HG03095 (cell line): ENCODE measurements at regions not wholly inside any gene's neighbourhood (a gene's known extent, or its start where the extent isn't known, plus 50 kb on each side); places are given as distances from the start of the nearest gene placed in this dataset.
A peak's percentile ranks its signal among the peaks of the same experiment; 100 is the strongest.

Experiments
- ATAC-seq: cut with Tn5 transposase; IDR thresholded peaks from one replicate; pipeline ENCODE4 v1.9.1; 2021; ENCODE audit warnings: moderate library complexity; ENCODE audit not compliant: unreplicated experiment

DNA sequence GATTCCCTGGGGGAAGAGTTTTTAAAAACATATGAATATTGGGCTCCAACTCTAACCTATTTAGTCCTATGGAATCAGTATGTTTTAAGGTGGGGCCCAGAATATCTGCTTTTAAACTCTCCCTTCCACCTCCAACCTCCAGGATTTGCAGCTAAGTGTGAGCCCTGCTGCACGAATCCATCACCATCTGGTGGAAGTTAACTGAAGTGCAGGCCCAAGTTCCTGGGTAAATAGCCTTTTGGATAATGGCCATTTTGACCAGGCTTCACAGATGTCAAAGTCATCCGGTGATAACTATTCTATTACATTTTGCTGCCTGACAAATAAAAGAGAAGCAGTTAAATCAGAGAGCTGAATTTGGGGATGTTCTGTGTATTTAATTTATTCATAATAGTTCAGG is 58.1 kb upstream of the RMST start:
- ATAC-seq = peak; percentile 88

DNA sequence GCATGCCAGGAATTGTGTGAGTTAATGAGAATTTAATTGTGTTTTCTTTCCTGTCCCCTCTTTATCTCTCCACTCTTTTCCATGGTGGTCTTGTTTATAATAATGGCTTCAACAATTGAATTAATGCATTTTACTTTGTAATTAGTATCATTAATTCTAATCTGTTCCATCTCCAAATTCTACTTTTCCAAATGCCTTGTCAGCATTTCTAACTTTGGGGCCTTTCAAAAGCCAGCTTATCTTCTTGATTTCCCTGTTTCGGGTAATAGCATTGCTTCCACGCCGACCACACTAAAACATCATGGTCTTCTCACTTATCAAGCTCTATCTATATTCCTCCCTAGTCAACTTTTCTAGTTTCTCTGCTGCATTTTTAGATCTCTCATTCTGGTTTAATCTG is 54.2 kb upstream of the RMST start:
- no peak for ATAC-seq

DNA sequence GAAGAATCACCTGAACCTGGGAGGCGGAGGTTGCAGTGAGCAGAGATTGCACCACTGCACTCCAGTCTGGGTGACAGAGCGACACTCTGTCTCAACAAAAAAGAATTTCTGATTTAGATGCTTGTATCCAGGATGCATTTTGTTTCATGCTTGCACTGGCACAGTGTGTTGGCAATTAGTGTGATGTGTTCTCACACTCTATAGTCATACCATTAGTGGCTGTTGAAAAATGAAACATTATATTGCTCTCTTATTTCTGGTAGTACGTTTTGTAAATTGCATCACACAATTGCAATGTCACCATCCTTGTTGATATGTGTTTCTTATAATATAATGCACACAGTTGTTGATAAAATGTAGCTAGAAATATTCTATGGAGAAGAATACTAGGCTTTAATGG is 51.3 kb upstream of the RMST start:
- no peak for ATAC-seq
